GM21737 (cell line): ENCODE measurements at regions not wholly inside any gene's neighbourhood (a gene's known extent, or its start where the extent isn't known, plus 50 kb on each side); places are given as distances from the start of the nearest gene placed in this dataset.

ENCODE experiments used
- ATAC-seq: cut with Tn5 transposase; IDR thresholded peaks from one replicate; pipeline ENCODE4 v1.9.1; 2021; ENCODE audit warnings: mild to moderate bottlenecking, moderate library complexity; ENCODE audit not compliant: unreplicated experiment

GRCh38 chr1:58154256-58154655 is 392.3 kb downstream of the OMA1 start:
- ATAC-seq = no peak

- ATAC-seq = no peak
Measured at GRCh38 chr1:58152697-58153096, 393.8 kb downstream of the OMA1 start.

- ATAC-seq = no peak
Measured at GRCh38 chr1:58149271-58149812, 397.2 kb downstream of the OMA1 start.

GRCh38 chr1:58144698-58145270 is 401.7 kb downstream of the OMA1 start:
- no peak for ATAC-seq

- ATAC-seq = no peak
Measured at GRCh38 chr1:58143972-58144697, 402.4 kb downstream of the OMA1 start.

GRCh38 chr1:58136387-58136786 is 410.1 kb downstream of the OMA1 start:
- no peak for ATAC-seq

- no peak for ATAC-seq
Measured at GRCh38 chr1:58135821-58136321, 410.7 kb downstream of the OMA1 start.

- no peak for ATAC-seq
Measured at GRCh38 chr1:58133562-58133961, 413.0 kb downstream of the OMA1 start.

GRCh38 chr1:58123051-58123450 is 423.5 kb downstream of the OMA1 start:
- ATAC-seq = no peak

- ATAC-seq = no peak
Measured at GRCh38 chr1:58119971-58120370, 426.6 kb downstream of the OMA1 start.

GRCh38 chr1:58116284-58116683 is 430.2 kb downstream of the OMA1 start:
- ATAC-seq = no peak

GRCh38 chr1:58109646-58110200 is 436.8 kb downstream of the OMA1 start:
- no peak for ATAC-seq

- ATAC-seq = no peak
Measured at GRCh38 chr1:58108783-58109182, 437.7 kb downstream of the OMA1 start.

GRCh38 chr1:58107943-58108342 is 438.6 kb downstream of the OMA1 start:
- no peak for ATAC-seq

- ATAC-seq = no peak
Measured at GRCh38 chr1:58104960-58105359, 441.6 kb downstream of the OMA1 start.

- ATAC-seq = no peak
Measured at GRCh38 chr1:58096714-58097113, 449.8 kb downstream of the OMA1 start.

- ATAC-seq = no peak
Measured at GRCh38 chr1:58095183-58095582, 451.3 kb downstream of the OMA1 start.

- ATAC-seq = no peak
Measured at GRCh38 chr1:58094221-58094620, 452.3 kb downstream of the OMA1 start.

GRCh38 chr1:58090640-58091039 is 455.9 kb downstream of the OMA1 start:
- no peak for ATAC-seq

GRCh38 chr1:58089898-58090534 is 456.5 kb downstream of the OMA1 start:
- ATAC-seq = no peak

- no peak for ATAC-seq
Measured at GRCh38 chr1:58084266-58084665, 462.3 kb downstream of the OMA1 start.

GRCh38 chr1:58082596-58082995 is 463.9 kb downstream of the OMA1 start:
- ATAC-seq = no peak
